ENCODE measurements at regions not wholly inside any gene's neighbourhood (a gene's known extent, or its start where the extent isn't known, plus 50 kb on each side); places are given as distances from the start of the nearest gene placed in this dataset.
A peak's percentile ranks its signal among the peaks of the same experiment; 100 is the strongest.

DNA sequence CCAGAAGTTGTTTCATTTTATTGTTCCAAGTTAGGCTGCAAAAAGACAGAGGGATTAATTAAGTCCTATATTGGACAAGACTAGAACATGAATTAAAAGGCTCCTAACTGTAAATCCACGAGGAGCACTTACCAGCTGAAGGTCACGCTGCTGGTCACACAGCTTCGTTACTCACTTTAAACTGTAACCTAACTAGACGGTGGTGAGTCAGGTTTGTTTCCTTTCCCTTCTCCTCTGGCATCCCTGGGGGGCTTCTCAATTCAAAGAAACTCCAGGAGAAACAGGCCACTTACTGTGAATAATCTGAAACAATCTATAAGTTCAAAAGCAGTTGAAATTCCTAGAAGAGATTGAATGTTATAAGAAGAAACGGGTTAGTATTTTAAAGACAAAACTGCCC, 331.4 kb downstream of the BCAT1 start:
- H3K4me1 ChIP-seq, result no peaks in the 10 kb centered on the region
- TF ChIP-seq, protein P1, sequence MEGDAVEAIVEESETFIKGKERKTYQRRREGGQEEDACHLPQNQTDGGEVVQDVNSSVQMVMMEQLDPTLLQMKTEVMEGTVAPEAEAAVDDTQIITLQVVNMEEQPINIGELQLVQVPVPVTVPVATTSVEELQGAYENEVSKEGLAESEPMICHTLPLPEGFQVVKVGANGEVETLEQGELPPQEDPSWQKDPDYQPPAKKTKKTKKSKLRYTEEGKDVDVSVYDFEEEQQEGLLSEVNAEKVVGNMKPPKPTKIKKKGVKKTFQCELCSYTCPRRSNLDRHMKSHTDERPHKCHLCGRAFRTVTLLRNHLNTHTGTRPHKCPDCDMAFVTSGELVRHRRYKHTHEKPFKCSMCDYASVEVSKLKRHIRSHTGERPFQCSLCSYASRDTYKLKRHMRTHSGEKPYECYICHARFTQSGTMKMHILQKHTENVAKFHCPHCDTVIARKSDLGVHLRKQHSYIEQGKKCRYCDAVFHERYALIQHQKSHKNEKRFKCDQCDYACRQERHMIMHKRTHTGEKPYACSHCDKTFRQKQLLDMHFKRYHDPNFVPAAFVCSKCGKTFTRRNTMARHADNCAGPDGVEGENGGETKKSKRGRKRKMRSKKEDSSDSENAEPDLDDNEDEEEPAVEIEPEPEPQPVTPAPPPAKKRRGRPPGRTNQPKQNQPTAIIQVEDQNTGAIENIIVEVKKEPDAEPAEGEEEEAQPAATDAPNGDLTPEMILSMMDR (IDR thresholded peaks at IDR 0.05), result no peak
- no peak for DNase-seq
- intact Hi-C loops (cut with DNase I; ENCODE audit: low total_unique reads), result no loop called here
- H3K27ac ChIP-seq, result no peak overlapping the region
- H3K36me3 ChIP-seq, result no peaks in the 10 kb centered on the region
- H3K27me3 ChIP-seq, result no peaks in the 10 kb centered on the region
- H3K9me3 ChIP-seq, result no peaks in the 10 kb centered on the region
- no peak overlapping the region for H3K4me3 ChIP-seq

DNA sequence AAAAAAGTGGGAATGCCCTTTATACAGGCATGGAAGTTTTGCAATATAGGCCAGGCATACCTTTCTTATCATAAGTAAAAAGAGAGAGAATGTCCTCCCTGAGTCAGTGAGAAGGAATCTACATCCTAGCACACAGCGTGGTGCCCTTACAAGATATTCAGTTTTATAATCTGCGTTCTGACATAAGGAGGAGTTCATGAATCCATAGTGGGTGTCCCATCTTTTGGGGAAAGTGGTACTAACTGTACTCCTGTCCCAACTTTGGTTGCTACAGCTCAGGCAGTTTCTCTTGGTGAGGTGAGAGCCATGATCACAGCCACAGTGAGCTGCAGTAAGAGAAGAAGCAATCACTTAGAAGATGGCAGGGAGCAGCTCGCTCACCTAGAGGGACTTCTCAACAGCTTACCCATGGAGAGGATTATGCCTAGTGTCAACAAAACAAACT, 332.9 kb downstream of the BCAT1 start:
- H3K4me1 ChIP-seq, result no peaks in the 10 kb centered on the region
- no peak for DNase-seq
- no peaks in the 10 kb centered on the region for H3K9me3 ChIP-seq
- H3K36me3 ChIP-seq, result no peaks in the 10 kb centered on the region
- no peak overlapping the region for H3K4me3 ChIP-seq
- intact Hi-C loops (cut with DNase I; ENCODE audit: low total_unique reads), result no loop called here
- TF ChIP-seq, protein P1 (IDR thresholded peaks at IDR 0.05), result no peak
- no peak overlapping the region for H3K27ac ChIP-seq
- H3K27me3 ChIP-seq, result no peaks in the 10 kb centered on the region

DNA sequence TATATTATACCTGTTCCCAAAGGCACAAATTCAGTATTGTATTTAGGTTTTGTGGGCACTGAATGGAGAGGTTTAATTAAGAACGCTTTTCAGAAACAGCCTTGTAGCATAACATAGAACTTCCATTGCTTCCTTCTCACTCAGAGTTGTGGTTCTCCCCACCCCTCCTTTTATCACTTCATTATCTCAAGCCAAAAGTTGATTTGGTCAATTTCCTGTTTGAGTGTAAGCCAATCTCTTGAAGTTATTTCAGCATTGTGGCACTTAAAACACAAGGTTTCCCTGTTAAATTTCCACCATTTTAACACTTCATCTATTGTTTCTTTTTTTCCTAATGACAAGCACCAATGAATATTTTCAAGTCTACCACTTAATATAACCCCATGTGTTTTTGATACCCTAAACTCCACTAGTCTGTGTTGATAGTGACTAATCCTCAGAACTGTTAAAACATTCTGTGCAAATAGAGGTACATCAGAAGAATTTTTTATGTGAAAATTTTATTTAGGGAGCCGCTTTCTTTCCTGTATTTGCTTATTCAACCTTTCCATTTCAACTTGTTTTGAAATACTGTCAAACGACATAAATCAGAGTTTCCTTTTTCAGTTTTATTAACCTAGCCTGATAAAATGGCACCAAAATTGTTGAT, 340.1 kb downstream of the BCAT1 start:
- Histone ChIP-seq H3K4me1 (peaks cover 0 to 18% (median 5%) of the 10 kb centered on the region in 4 donors), H3K27ac (peak overlapping the region; percentile 4 to 5), H3K4me3 (no peak overlapping the region), H3K27me3 (no peaks in the 10 kb centered on the region), H3K36me3 (no peaks in the 10 kb centered on the region), H3K9me3 (no peaks in the 10 kb centered on the region)
- no peak for DNase-seq
- TF ChIP-seq, protein P1 (IDR thresholded peaks at IDR 0.05), result no peak
- intact Hi-C loops (cut with DNase I; ENCODE audit: low total_unique reads), result no loop called here

DNA sequence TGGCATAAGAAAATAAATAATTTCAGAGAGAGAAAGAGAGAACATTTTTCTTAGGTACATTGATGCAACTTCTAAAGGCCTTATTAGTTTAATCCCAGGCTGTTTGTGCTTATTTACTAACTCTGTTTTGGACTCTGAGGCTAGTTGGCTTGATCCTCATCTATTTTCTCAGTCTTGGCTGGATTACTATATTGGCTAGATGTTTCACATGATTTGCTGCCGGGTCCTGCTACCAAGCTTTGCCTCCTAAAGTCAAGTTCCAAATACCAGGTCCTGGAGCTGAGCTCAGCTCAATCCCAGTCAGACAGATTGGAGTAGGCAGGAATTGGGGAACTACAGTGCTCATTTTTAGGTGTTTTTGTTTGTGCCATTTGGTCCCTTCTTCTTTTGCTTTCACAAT, 340.8 kb downstream of the BCAT1 start:
- no peaks in the 10 kb centered on the region for H3K9me3 ChIP-seq
- DNase-seq, result no peak
- intact Hi-C loops (cut with DNase I; ENCODE audit: low total_unique reads), result no loop called here
- no peaks in the 10 kb centered on the region for H3K36me3 ChIP-seq
- no peaks in the 10 kb centered on the region for H3K27me3 ChIP-seq
- no peak overlapping the region for H3K4me3 ChIP-seq
- H3K27ac ChIP-seq, result peak overlapping the region; percentile 4 to 5
- TF ChIP-seq, protein P1 (IDR thresholded peaks at IDR 0.05), result no peak
- peaks cover 0 to 24% (median 7%) of the 10 kb centered on the region in 4 donors for H3K4me1 ChIP-seq

DNA sequence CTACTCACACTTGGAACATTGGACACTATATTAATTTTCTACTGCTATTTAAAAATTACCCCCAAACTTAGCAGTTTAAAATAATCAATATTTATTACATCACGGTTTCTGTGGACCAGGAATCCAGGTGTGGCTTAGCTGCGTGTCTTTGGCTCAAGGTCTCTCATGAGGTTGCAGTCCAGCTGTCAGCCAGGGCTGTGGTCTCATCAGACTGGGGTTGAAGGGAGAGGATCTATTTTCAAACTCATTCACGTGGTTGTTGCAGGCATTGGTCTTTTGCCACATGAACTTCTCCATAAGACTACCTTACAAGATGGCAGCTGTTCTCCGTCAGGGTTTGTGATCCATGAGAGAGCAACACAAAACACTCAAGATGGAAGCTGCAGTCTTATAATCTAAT, 343.0 kb downstream of the BCAT1 start:
- peaks cover 0 to 30% (median 7%) of the 10 kb centered on the region in 4 donors for H3K4me1 ChIP-seq
- TF ChIP-seq, protein P1 (IDR thresholded peaks at IDR 0.05), result no peak
- H3K36me3 ChIP-seq, result no peaks in the 10 kb centered on the region
- no peak for DNase-seq
- H3K4me3 ChIP-seq, result no peak overlapping the region
- no peak overlapping the region for H3K27ac ChIP-seq
- intact Hi-C loops (cut with DNase I; ENCODE audit: low total_unique reads), result no loop called here
- no peaks in the 10 kb centered on the region for H3K9me3 ChIP-seq
- H3K27me3 ChIP-seq, result no peaks in the 10 kb centered on the region
